Glutamatergic neuron (in vitro differentiated cells): ENCODE measurements at regions not wholly inside any gene's neighbourhood (a gene's known extent, or its start where the extent isn't known, plus 50 kb on each side); places are given as distances from the start of the nearest gene placed in this dataset.

Experiments used
- DNase-seq: peaks from one replicate; pipeline ENCODE4 v3.0.0; 2022
- H3K27ac Mint-ChIP-seq: one replicate; pipeline ENCODE4 v1.8.0; 2020; ENCODE audit warnings: mild to moderate bottlenecking, mixed read lengths, inconsistent platforms; ENCODE audit not compliant: unreplicated experiment
- H3K27me3 Mint-ChIP-seq: one replicate; pipeline ENCODE4 v1.8.0; 2020; ENCODE audit warnings: mild to moderate bottlenecking, moderate library complexity, mixed read lengths, inconsistent platforms; ENCODE audit not compliant: unreplicated experiment
- H3K36me3 Mint-ChIP-seq: one replicate; pipeline ENCODE4 v1.8.0; 2020; ENCODE audit warnings: mild to moderate bottlenecking, mixed read lengths, inconsistent platforms; ENCODE audit not compliant: unreplicated experiment
- H3K4me1 Mint-ChIP-seq: one replicate; pipeline ENCODE4 v1.8.0; 2020; ENCODE audit warnings: mild to moderate bottlenecking, low read depth, mixed read lengths, inconsistent platforms; ENCODE audit not compliant: unreplicated experiment
- H3K4me3 Mint-ChIP-seq: one replicate; pipeline ENCODE4 v1.8.0; 2020; ENCODE audit warnings: mild to moderate bottlenecking, mixed read lengths, inconsistent platforms; ENCODE audit not compliant: unreplicated experiment
- H3K9me3 Mint-ChIP-seq: one replicate; pipeline ENCODE4 v1.8.0; 2020; ENCODE audit warnings: mild to moderate bottlenecking, moderate library complexity, mixed read lengths, inconsistent platforms; ENCODE audit not compliant: unreplicated experiment
- TF ChIP-seq, protein P1 (sequence below): fragments of 200-600 bp; sonication (generic); IDR thresholded peaks from one replicate; pipeline ENCODE4 v1.5.0; 2021; ENCODE audit not compliant: partially characterized antibody, unreplicated experiment

DNA sequence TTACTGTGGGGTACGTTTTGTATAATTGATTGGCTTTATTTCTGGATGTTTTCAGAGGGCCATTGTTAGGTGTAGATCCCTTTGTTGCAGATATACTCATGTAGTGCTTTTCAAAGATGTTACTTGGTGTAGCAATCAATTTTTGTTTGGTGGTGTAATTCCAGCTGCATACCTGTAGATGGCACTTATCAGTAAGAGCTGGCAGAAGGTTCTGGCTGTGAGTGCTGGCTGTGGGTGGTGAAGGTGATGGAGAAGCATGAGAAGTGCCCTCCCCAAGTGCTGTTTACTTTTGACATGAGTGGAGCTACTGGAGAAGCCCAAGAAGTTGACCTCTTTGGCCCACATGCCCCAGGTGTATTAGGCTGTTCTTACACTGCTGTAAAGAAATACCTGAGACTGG lies 1074.9 kb downstream of the FAM181B start:
- Mint-ChIP-seq H3K4me1 (no peaks in the 10 kb centered on the region), H3K4me3 (no peak overlapping the region), H3K36me3 (peaks cover 21% of the 10 kb centered on the region), H3K9me3 (peaks cover 6% of the 10 kb centered on the region), H3K27ac (no peak overlapping the region), H3K27me3 (peaks cover 3% of the 10 kb centered on the region)
- DNase-seq, result no peak
- TF ChIP-seq, protein P1, sequence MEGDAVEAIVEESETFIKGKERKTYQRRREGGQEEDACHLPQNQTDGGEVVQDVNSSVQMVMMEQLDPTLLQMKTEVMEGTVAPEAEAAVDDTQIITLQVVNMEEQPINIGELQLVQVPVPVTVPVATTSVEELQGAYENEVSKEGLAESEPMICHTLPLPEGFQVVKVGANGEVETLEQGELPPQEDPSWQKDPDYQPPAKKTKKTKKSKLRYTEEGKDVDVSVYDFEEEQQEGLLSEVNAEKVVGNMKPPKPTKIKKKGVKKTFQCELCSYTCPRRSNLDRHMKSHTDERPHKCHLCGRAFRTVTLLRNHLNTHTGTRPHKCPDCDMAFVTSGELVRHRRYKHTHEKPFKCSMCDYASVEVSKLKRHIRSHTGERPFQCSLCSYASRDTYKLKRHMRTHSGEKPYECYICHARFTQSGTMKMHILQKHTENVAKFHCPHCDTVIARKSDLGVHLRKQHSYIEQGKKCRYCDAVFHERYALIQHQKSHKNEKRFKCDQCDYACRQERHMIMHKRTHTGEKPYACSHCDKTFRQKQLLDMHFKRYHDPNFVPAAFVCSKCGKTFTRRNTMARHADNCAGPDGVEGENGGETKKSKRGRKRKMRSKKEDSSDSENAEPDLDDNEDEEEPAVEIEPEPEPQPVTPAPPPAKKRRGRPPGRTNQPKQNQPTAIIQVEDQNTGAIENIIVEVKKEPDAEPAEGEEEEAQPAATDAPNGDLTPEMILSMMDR, result peak; percentile 50

DNA sequence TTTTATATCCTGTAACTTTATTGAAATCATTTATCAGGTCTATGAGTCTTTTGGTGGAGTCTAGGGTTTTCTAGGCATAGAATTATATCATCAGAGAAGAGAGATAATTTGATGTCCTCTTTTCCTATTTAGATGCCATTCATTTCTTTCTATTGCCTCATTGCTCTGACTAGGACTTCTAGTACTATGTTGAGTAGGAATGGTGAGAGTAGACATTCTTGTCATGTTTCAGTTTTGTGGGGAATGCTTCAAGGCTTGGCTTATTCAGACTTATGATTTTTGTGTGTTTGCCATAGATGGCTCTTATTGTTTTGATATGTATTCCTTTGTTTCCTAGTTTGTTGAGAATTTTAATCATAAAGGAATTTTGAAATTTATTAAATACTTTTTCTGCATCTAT lies 1078.3 kb downstream of the FAM181B start:
- Mint-ChIP-seq H3K27ac (no peak overlapping the region), H3K27me3 (peaks cover 3% of the 10 kb centered on the region), H3K4me1 (peaks cover 3% of the 10 kb centered on the region), H3K36me3 (peaks cover 12% of the 10 kb centered on the region), H3K9me3 (peaks cover 6% of the 10 kb centered on the region), H3K4me3 (no peak overlapping the region)
- TF ChIP-seq, protein P1, result no peak
- no peak for DNase-seq

DNA sequence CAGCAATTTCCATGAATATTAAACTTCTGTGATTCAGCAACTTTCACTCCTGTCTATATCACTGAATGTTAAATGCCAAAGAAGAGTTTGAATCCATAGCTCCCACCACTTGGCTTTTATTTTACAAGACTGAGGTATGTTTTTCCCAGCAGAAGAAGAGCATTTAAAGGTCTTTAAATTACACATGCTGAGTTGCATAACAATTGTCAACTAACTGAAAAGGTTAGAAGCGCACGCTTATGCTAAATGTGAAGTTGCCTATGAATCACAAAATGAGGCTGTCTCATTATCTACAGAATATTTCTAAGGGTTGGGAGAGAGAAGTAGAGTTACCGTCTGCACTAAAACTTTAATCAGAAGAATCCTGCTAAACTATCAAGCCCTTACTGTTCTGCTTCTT lies 1086.3 kb downstream of the FAM181B start:
- TF ChIP-seq, protein P1, result no peak
- peaks cover 8% of the 10 kb centered on the region for H3K9me3 Mint-ChIP-seq
- H3K36me3 Mint-ChIP-seq, result no peaks in the 10 kb centered on the region
- DNase-seq, result no peak
- peaks cover 4% of the 10 kb centered on the region for H3K27me3 Mint-ChIP-seq
- peaks cover 15% of the 10 kb centered on the region for H3K4me1 Mint-ChIP-seq
- peak overlapping the region; percentile 81 for H3K4me3 Mint-ChIP-seq
- H3K27ac Mint-ChIP-seq, result peak overlapping the region; percentile 30

DNA sequence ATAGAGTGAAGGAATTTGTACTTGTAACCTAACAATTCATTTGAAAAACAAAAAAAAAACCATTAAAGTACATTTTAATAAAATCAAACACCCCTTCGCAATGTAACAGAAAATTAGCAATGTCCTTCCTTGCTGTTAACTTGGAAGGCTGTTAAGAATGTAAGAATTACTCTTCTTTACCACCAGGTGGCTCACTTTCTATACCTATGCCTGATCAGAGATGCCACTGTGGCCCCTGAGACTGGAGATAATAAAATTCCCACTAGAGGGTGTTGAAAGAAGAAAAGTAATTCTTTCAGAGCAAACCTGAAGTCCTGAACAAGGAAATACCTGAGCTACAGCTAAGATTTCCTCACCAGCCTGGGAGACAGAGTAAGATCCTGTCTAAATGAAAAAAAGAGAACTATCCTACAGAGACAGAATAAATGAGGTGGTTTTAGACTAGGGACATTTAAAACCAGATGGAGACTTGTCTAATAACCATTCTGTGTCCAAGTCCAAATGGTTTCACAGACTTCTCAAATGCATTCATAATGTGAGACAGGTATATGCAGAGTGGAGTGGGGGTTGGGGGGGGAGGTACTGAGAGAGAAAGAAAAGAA lies 1089.3 kb downstream of the FAM181B start:
- Mint-ChIP-seq H3K4me3 (no peak overlapping the region), H3K27ac (no peak overlapping the region), H3K4me1 (peaks cover 13% of the 10 kb centered on the region), H3K36me3 (no peaks in the 10 kb centered on the region), H3K9me3 (peaks cover 6% of the 10 kb centered on the region), H3K27me3 (peaks cover 4% of the 10 kb centered on the region)
- no peak for DNase-seq
- TF ChIP-seq, protein P1, result peak; percentile 92

DNA sequence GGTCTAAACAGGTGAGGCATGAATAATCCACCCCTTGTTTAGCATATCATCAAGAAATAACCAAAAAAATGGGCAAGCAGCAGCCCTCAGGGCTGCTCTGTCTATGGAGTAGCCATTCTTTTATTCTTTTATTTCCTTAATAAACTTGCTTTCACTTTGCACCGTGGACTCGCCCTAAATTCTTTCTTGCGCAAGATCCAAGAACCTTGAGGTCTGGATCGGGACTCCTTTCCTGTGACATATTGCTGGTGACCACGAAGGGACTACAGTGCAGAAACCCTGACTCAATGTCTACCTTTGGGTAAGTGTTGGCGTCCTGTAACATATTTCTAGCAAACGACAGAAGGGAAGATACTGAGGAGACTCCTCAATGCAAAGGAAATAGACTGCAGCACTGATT lies 1099.2 kb downstream of the FAM181B start:
- no peak for DNase-seq
- peaks cover 2% of the 10 kb centered on the region for H3K27me3 Mint-ChIP-seq
- no peak overlapping the region for H3K4me3 Mint-ChIP-seq
- H3K27ac Mint-ChIP-seq, result no peak overlapping the region
- TF ChIP-seq, protein P1, result no peak
- no peaks in the 10 kb centered on the region for H3K36me3 Mint-ChIP-seq
- H3K4me1 Mint-ChIP-seq, result peaks cover 9% of the 10 kb centered on the region
- H3K9me3 Mint-ChIP-seq, result peaks cover 1% of the 10 kb centered on the region
